Prostate gland (tissue), 2 donors: ENCODE measurements at regions not wholly inside any gene's neighbourhood (a gene's known extent, or its start where the extent isn't known, plus 50 kb on each side); places are given as distances from the start of the nearest gene placed in this dataset.

Experiments
- POLR2AphosphoS5 ChIP-seq: sonication (generic); formaldehyde crosslinking; IDR thresholded peaks from one replicate; pipeline ENCODE4 v1.6.1; 2017; ENCODE audit warnings: antibody characterized with exemption
- TF ChIP-seq, protein P1 (sequence below), 4 experiments: fragments of 200-600 bp in 2 of 4; fragments of 450-650 bp in 2 of 4; sonication (generic) in 2 of 4; IDR thresholded peaks; 1 replicate in 3 of 4; 2 replicates in 1 of 4; pipeline ENCODE4 v1.5.1; 2016 to 2019; ENCODE audit warnings: antibody characterized with exemption in 4 of 4, mild to moderate bottlenecking in 2 of 4, moderate library complexity in 2 of 4

DNA sequence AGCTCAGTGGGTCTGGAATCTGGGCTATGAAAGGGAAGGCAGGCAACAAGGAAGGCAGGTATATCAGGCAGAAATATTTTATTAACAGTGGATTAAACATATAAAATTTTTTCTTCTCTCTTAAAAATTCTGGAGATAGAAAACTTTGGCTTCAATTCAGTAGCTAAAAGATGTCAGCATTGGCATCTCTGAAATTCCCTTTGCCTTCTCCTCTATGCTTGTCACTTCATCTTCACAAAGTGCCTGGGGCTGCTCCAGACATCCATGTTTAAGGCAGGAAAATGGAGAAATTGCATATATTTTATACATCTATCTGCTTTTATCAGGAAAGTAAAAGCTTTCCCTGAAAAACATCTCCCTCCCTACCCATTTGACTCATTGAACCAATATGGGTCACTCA, 894.1 kb upstream of the API5 start:
- no peak for TF ChIP-seq POLR2AphosphoS5
- TF ChIP-seq, protein P1, sequence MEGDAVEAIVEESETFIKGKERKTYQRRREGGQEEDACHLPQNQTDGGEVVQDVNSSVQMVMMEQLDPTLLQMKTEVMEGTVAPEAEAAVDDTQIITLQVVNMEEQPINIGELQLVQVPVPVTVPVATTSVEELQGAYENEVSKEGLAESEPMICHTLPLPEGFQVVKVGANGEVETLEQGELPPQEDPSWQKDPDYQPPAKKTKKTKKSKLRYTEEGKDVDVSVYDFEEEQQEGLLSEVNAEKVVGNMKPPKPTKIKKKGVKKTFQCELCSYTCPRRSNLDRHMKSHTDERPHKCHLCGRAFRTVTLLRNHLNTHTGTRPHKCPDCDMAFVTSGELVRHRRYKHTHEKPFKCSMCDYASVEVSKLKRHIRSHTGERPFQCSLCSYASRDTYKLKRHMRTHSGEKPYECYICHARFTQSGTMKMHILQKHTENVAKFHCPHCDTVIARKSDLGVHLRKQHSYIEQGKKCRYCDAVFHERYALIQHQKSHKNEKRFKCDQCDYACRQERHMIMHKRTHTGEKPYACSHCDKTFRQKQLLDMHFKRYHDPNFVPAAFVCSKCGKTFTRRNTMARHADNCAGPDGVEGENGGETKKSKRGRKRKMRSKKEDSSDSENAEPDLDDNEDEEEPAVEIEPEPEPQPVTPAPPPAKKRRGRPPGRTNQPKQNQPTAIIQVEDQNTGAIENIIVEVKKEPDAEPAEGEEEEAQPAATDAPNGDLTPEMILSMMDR (IDR thresholded peaks at IDR 0.05), result no peak
